ENCODE measurements at regions not wholly inside any gene's neighbourhood (a gene's known extent, or its start where the extent isn't known, plus 50 kb on each side); places are given as distances from the start of the nearest gene placed in this dataset.
A peak's percentile ranks its signal among the peaks of the same experiment; 100 is the strongest.

DNA sequence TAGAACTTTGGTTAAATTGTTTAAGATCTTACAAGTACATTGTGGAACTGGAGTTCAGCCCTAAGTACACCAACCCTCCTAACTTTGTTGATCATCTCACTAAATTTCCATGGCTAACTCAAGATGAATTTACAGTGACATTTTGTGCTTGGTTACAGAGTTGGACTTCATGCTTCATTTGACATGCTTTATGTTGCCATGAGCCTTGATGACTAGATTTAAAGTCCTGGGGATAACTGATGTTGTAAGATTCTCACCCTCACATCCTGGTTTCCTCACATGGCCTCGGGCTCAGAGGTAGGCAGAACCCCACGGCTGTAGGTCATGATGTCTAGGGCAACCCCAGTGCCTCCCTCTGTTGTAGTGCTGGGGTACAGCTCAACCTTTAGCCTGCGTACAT lies 397.2 kb upstream of the IGFBP3 start:
- Mint-ChIP-seq H3K27me3 (ENCODE audit: low read depth) (no peaks in the 10 kb centered on the region), H3K36me3 (ENCODE audit: low read depth) (no peaks in the 10 kb centered on the region), H3K4me3 (no peak overlapping the region), H3K4me1 (peaks cover 6% of the 10 kb centered on the region), H3K9me3 (peaks cover 3% of the 10 kb centered on the region), H3K27ac (no peak overlapping the region)
- TF ChIP-seq, protein P1, sequence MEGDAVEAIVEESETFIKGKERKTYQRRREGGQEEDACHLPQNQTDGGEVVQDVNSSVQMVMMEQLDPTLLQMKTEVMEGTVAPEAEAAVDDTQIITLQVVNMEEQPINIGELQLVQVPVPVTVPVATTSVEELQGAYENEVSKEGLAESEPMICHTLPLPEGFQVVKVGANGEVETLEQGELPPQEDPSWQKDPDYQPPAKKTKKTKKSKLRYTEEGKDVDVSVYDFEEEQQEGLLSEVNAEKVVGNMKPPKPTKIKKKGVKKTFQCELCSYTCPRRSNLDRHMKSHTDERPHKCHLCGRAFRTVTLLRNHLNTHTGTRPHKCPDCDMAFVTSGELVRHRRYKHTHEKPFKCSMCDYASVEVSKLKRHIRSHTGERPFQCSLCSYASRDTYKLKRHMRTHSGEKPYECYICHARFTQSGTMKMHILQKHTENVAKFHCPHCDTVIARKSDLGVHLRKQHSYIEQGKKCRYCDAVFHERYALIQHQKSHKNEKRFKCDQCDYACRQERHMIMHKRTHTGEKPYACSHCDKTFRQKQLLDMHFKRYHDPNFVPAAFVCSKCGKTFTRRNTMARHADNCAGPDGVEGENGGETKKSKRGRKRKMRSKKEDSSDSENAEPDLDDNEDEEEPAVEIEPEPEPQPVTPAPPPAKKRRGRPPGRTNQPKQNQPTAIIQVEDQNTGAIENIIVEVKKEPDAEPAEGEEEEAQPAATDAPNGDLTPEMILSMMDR (IDR thresholded peaks at IDR 0.05; ENCODE audit: unreplicated experiment in 3 of 3) = no peak

DNA sequence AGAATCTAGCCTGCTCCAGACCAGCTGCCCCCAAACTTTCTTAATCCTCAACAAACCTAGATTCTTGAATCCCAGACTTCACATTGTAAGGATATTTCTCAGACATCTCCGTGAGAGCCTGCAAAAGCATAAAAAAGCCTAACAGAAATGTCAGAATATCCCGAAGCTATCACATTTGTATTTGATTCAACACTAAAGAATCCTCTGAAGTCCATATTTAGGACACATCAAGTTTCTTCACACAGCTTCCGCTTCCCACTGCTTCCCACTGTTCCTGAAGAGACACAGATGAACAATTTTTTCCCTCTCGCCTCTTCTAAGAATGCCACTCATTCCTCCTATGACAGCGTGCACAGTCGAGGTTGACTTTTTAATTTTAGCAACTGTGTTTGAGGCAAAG lies 396.2 kb upstream of the IGFBP3 start:
- no peak overlapping the region for H3K4me3 Mint-ChIP-seq
- H3K27me3 Mint-ChIP-seq (ENCODE audit: low read depth) = no peaks in the 10 kb centered on the region
- H3K9me3 Mint-ChIP-seq = peaks cover 3% of the 10 kb centered on the region
- H3K36me3 Mint-ChIP-seq (ENCODE audit: low read depth) = no peaks in the 10 kb centered on the region
- TF ChIP-seq, protein P1 (IDR thresholded peaks at IDR 0.05; ENCODE audit: unreplicated experiment in 3 of 3) = no peak
- H3K4me1 Mint-ChIP-seq = peaks cover 6% of the 10 kb centered on the region
- H3K27ac Mint-ChIP-seq = peak overlapping the region in 1 of 3 experiments; percentile 40

DNA sequence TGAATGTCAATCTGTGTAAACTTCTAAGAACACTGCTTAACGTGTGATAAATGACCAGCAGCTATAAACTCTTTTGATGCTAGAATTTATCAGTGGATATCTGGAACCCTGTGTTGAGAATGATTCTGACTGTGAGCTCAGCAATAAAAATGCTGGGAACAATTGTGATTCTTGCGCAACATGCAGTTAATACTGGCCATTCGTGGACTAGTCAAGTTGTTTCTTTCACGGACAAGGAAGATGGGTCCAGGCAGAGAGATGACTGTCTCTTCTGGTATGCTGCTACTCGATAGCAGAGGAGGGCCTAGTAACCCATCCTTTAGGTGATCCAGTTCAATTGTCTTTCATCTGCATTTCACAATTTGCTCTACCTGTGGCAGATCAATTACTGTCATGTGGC lies 394.8 kb upstream of the IGFBP3 start:
- Mint-ChIP-seq H3K27ac (no peak overlapping the region), H3K9me3 (peaks cover 3% of the 10 kb centered on the region), H3K27me3 (ENCODE audit: low read depth) (no peaks in the 10 kb centered on the region), H3K4me3 (no peak overlapping the region), H3K36me3 (ENCODE audit: low read depth) (no peaks in the 10 kb centered on the region), H3K4me1 (peaks cover 3% of the 10 kb centered on the region)
- TF ChIP-seq, protein P1 (IDR thresholded peaks at IDR 0.05; ENCODE audit: unreplicated experiment in 3 of 3) = no peak

DNA sequence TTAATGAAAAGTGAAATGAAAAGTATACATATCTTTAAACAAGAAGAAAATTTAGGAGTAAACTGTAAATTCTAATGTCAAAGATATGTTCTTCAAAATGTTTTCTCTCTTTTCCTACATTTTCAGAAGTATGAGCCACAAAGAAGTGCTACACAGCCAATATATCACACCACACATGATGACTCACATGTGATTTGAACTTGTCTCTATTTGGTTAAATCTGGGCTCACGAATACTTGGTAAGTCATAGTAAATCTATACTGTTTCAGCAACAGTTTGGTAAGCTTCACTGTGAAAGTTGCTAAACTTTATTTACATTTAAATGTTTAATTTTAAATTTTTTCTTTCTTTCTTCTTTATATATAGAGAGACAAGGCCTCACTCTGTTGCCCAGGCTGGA lies 380.6 kb upstream of the IGFBP3 start:
- H3K36me3 Mint-ChIP-seq (ENCODE audit: low read depth) = no peaks in the 10 kb centered on the region
- TF ChIP-seq, protein P1 (IDR thresholded peaks at IDR 0.05; ENCODE audit: unreplicated experiment in 3 of 3) = no peak
- no peak overlapping the region for H3K4me3 Mint-ChIP-seq
- H3K9me3 Mint-ChIP-seq = peaks cover 18% of the 10 kb centered on the region
- no peaks in the 10 kb centered on the region for H3K4me1 Mint-ChIP-seq
- no peak overlapping the region for H3K27ac Mint-ChIP-seq
- H3K27me3 Mint-ChIP-seq (ENCODE audit: low read depth) = no peaks in the 10 kb centered on the region

DNA sequence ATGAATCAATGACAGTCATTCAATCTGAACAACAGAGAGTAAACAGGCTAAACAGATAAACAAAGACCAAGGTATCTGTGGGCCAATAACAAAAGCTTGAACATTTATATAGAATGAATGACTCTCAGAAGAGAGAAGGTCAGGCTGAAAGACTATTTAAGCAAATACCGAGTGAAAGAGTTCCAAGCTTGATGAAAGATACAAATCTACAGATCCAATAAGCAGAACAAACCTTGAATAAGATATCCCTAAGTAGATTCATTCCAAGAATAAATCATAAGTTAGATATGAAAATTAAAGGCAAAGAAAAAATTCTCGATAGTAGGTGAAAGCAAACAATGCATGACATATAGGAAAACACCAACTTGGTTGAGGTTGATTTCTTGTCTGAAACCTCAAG lies 376.4 kb upstream of the IGFBP3 start:
- TF ChIP-seq, protein P1 (IDR thresholded peaks at IDR 0.05; ENCODE audit: unreplicated experiment in 3 of 3) = no peak
- H3K4me1 Mint-ChIP-seq = peaks cover 5% of the 10 kb centered on the region

DNA sequence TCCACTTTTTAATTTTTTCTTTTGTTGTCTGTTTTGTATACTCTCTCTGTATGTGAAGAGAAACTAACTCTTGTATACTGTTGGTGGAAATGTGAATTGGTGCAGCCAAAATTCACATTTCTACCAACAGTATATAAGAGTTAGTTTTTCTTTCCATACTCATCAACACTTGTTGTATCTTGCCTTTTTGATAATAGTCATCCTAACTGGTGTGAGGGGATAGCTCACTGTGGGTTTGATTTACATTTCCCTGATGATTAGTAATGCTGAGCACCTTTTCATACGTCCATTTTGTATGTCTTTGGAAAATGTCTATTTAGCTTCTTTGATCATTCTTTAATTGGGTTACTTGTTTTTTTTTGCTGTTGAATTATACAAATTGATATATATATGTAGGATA lies 375.5 kb upstream of the IGFBP3 start:
- H3K9me3 Mint-ChIP-seq = peaks cover 18% of the 10 kb centered on the region
- no peak overlapping the region for H3K4me3 Mint-ChIP-seq
- TF ChIP-seq, protein P1 (IDR thresholded peaks at IDR 0.05; ENCODE audit: unreplicated experiment in 3 of 3) = no peak
- no peaks in the 10 kb centered on the region for H3K27me3 Mint-ChIP-seq (ENCODE audit: low read depth)
- H3K4me1 Mint-ChIP-seq = peaks cover 13% of the 10 kb centered on the region
- H3K36me3 Mint-ChIP-seq (ENCODE audit: low read depth) = no peaks in the 10 kb centered on the region
- H3K27ac Mint-ChIP-seq = no peak overlapping the region

More for the DNA sequence above, 376.4 kb upstream of the IGFBP3 start:
- H3K36me3 Mint-ChIP-seq (ENCODE audit: low read depth) = no peaks in the 10 kb centered on the region
- H3K27ac Mint-ChIP-seq = no peak overlapping the region
- no peak overlapping the region for H3K4me3 Mint-ChIP-seq
- H3K9me3 Mint-ChIP-seq = peaks cover 18% of the 10 kb centered on the region
- H3K27me3 Mint-ChIP-seq (ENCODE audit: low read depth) = no peaks in the 10 kb centered on the region

All from nephron (organoid).